AG20443 (cell line): ENCODE measurements at regions not wholly inside any gene's neighbourhood (a gene's known extent, or its start where the extent isn't known, plus 50 kb on each side); places are given as distances from the start of the nearest gene placed in this dataset.
A peak's percentile ranks its signal among the peaks of the same experiment; 100 is the strongest.
"Not testable (repeated sequence)": the region's sequence is repeated elsewhere in the genome, so short reads cannot be mapped to it uniquely, and the experiment has no call there.

Experiments used
- DNase-seq: peaks from one replicate; pipeline ENCODE4 v3.0.0; 2012; ENCODE audit warnings: low spot score, mixed read lengths

- no peak for DNase-seq
Measured at GRCh38 chr5:53160895-53161294, 51.3 kb upstream of the MOCS2 start.

GRCh38 chr5:53161876-53162275 is 52.3 kb upstream of the MOCS2 start:
- DNase-seq: peak; percentile 69

GRCh38 chr5:53164478-53165165 is 55.1 kb upstream of the MOCS2 start:
- DNase-seq: no peak

GRCh38 chr5:53165431-53166182 is 56.0 kb upstream of the MOCS2 start:
- no peak for DNase-seq

- no peak for DNase-seq
Measured at GRCh38 chr5:53166183-53166495, 56.6 kb upstream of the MOCS2 start.

- peak; percentile 40 for DNase-seq
Measured at GRCh38 chr5:53167836-53168235, 58.3 kb upstream of the MOCS2 start.

GRCh38 chr5:53169933-53170332 is 60.4 kb upstream of the MOCS2 start:
- DNase-seq: no peak

- DNase-seq: peak; percentile 54
Measured at GRCh38 chr5:53170746-53171349, 61.3 kb upstream of the MOCS2 start.

- not testable (repeated sequence) for DNase-seq
Measured at GRCh38 chr5:53172073-53172472, 62.5 kb upstream of the MOCS2 start.

- no peak for DNase-seq
Measured at GRCh38 chr5:53172630-53173029, 63.1 kb upstream of the MOCS2 start.

GRCh38 chr5:53173083-53173482 is 63.5 kb upstream of the MOCS2 start:
- peak; percentile 30 for DNase-seq

- DNase-seq: no peak
Measured at GRCh38 chr5:53178830-53179229, 69.3 kb upstream of the MOCS2 start.

- peak; percentile 35 for DNase-seq
Measured at GRCh38 chr5:53179691-53180090, 70.1 kb upstream of the MOCS2 start.

- DNase-seq: no peak
Measured at GRCh38 chr5:53180538-53180937, 71.0 kb upstream of the MOCS2 start.

GRCh38 chr5:53180991-53181390 is 71.4 kb upstream of the MOCS2 start:
- no peak for DNase-seq

GRCh38 chr5:53183880-53184279 is 74.3 kb upstream of the MOCS2 start:
- DNase-seq: no peak

GRCh38 chr5:53191548-53192165 is 82.1 kb upstream of the MOCS2 start:
- DNase-seq: no peak

GRCh38 chr5:53194086-53194485 is 84.5 kb upstream of the MOCS2 start:
- DNase-seq: peak; percentile 15

GRCh38 chr5:53199882-53200281 is 90.3 kb upstream of the MOCS2 start:
- DNase-seq: no peak

GRCh38 chr5:53200306-53200705 is 90.7 kb upstream of the MOCS2 start:
- no peak for DNase-seq

- no peak for DNase-seq
Measured at GRCh38 chr5:53201746-53202145, 92.2 kb upstream of the MOCS2 start.

GRCh38 chr5:53206562-53206961 is 97.0 kb upstream of the MOCS2 start:
- DNase-seq: no peak

GRCh38 chr5:53211799-53212198 is 102.2 kb upstream of the MOCS2 start:
- no peak for DNase-seq
